GM10248 (cell line): ENCODE measurements at regions not wholly inside any gene's neighbourhood (a gene's known extent, or its start where the extent isn't known, plus 50 kb on each side); places are given as distances from the start of the nearest gene placed in this dataset.
"Not testable (repeated sequence)": the region's sequence is repeated elsewhere in the genome, so short reads cannot be mapped to it uniquely, and the experiment has no call there.

Experiments used
- CTCF ChIA-PET: fragments of 300-600 bp; sonication (Branson Sonifier 250); formaldehyde crosslinking; extraction: SDS; loops from one replicate; lab custom pipeline; 2021; ENCODE audit warnings: antibody characterized with exemption; lab: Yijun Ruan, JAX
- POLR2A ChIA-PET: fragments of 350-650 bp; sonication (Branson Sonifier 250); formaldehyde crosslinking; extraction: SDS; loops from one replicate; lab custom pipeline; 2020; ENCODE audit warnings: antibody characterized with exemption; lab: Yijun Ruan, JAX
- DNase-seq: peaks from one replicate; pipeline ENCODE4 v3.0.0; 2012; ENCODE audit errors: extremely low spot score
- CTCF ChIP-seq: IDR thresholded peaks from 2 replicates; pipeline ENCODE4 v1.5.1; 2012; ENCODE audit warnings: mild to moderate bottlenecking, low read depth; ENCODE audit errors: extremely low read depth, missing control alignments, control extremely low read depth

GRCh38 chr5:20833081-20833627 lies 845.2 kb upstream of the CDH18 start:
- CTCF ChIA-PET: no interaction called here
- no peak for TF ChIP-seq CTCF
- POLR2A ChIA-PET: no interaction called here

GRCh38 chr5:20832204-20833080 lies 844.4 kb upstream of the CDH18 start:
- ChIA-PET CTCF (no interaction called here), POLR2A (no interaction called here)
- TF ChIP-seq CTCF: no peak
- no peak for DNase-seq

More at GRCh38 chr5:20833081-20833627, 845.2 kb upstream of the CDH18 start:
- DNase-seq: no peak

- DNase-seq, CTCF ChIA-PET, POLR2A ChIA-PET: not testable (repeated sequence)
Observed at GRCh38 chr5:20825951-20826350, 838.0 kb upstream of the CDH18 start.

GRCh38 chr5:20797216-20797615 lies 809.2 kb upstream of the CDH18 start:
- DNase-seq, CTCF ChIA-PET, POLR2A ChIA-PET: not testable (repeated sequence)

GRCh38 chr5:20784755-20785154 lies 796.8 kb upstream of the CDH18 start:
- DNase-seq, POLR2A ChIA-PET, CTCF ChIA-PET: not testable (repeated sequence)

GRCh38 chr5:20783484-20783883 lies 795.5 kb upstream of the CDH18 start:
- POLR2A ChIA-PET, DNase-seq, CTCF ChIA-PET: not testable (repeated sequence)

GRCh38 chr5:20771338-20771737 lies 783.3 kb upstream of the CDH18 start:
- POLR2A ChIA-PET, CTCF ChIA-PET, DNase-seq: not testable (repeated sequence)

- POLR2A ChIA-PET, CTCF ChIA-PET, DNase-seq: not testable (repeated sequence)
Observed at GRCh38 chr5:20765074-20765473, 777.1 kb upstream of the CDH18 start.

GRCh38 chr5:20759459-20759858 lies 771.5 kb upstream of the CDH18 start:
- DNase-seq, CTCF ChIA-PET, POLR2A ChIA-PET: not testable (repeated sequence)

GRCh38 chr5:20752179-20752578 lies 764.2 kb upstream of the CDH18 start:
- DNase-seq, POLR2A ChIA-PET, CTCF ChIA-PET: not testable (repeated sequence)

GRCh38 chr5:20735715-20736114 lies 747.7 kb upstream of the CDH18 start:
- DNase-seq, POLR2A ChIA-PET, CTCF ChIA-PET: not testable (repeated sequence)

GRCh38 chr5:20732223-20732622 lies 744.2 kb upstream of the CDH18 start:
- POLR2A ChIA-PET, DNase-seq, CTCF ChIA-PET: not testable (repeated sequence)

GRCh38 chr5:20721286-20721685 lies 733.3 kb upstream of the CDH18 start:
- DNase-seq, CTCF ChIA-PET: not testable (repeated sequence)

GRCh38 chr5:20711520-20712155 lies 723.6 kb upstream of the CDH18 start:
- POLR2A ChIA-PET, CTCF ChIA-PET, DNase-seq: not testable (repeated sequence)

More at GRCh38 chr5:20721286-20721685, 733.3 kb upstream of the CDH18 start:
- POLR2A ChIA-PET: not testable (repeated sequence)

GRCh38 chr5:20707634-20708033 lies 719.6 kb upstream of the CDH18 start:
- POLR2A ChIA-PET: not testable (repeated sequence)

More at GRCh38 chr5:20707634-20708033, 719.6 kb upstream of the CDH18 start:
- CTCF ChIA-PET, DNase-seq: not testable (repeated sequence)
